Fibroblast of skin of right quadriceps (primary cell): ENCODE measurements at regions not wholly inside any gene's neighbourhood (a gene's known extent, or its start where the extent isn't known, plus 50 kb on each side); places are given as distances from the start of the nearest gene placed in this dataset.
"Not testable (repeated sequence)": the region's sequence is repeated elsewhere in the genome, so short reads cannot be mapped to it uniquely, and the experiment has no call there.

Experiments used
- DNase-seq: peaks from one replicate; pipeline ENCODE4 v3.0.0-alpha.2; 2013

GRCh38 chr6:121884091-121884490 lies 448.6 kb downstream of the GJA1 start:
- DNase-seq = peak; percentile 48

DNA sequence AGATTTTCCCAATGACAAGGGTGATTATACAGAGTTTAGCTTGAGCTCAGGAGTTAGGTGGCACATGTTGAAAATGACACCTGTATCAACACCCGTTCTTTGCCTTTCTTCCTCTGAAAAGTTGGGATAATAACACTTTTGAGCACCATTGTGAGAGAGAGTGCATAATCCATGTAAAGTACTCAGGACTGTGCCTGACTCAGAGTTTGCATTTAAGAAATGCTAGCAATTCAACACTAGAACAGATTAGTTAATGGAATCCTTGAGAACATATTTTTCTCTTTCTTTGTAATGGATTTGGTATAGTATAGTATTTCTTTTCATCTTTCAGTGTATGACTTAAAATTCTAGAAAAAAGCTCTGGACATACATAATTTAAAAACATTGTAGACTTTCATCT lies 449.2 kb downstream of the GJA1 start:
- no peak for DNase-seq

- DNase-seq = peak; percentile 37
Observed at GRCh38 chr6:121885399-121886152, 450.1 kb downstream of the GJA1 start.

GRCh38 chr6:121886223-121886830 lies 450.9 kb downstream of the GJA1 start:
- DNase-seq = peak; percentile 60

- DNase-seq = peak; percentile 29
Observed at GRCh38 chr6:121887724-121888123, 452.3 kb downstream of the GJA1 start.

DNA sequence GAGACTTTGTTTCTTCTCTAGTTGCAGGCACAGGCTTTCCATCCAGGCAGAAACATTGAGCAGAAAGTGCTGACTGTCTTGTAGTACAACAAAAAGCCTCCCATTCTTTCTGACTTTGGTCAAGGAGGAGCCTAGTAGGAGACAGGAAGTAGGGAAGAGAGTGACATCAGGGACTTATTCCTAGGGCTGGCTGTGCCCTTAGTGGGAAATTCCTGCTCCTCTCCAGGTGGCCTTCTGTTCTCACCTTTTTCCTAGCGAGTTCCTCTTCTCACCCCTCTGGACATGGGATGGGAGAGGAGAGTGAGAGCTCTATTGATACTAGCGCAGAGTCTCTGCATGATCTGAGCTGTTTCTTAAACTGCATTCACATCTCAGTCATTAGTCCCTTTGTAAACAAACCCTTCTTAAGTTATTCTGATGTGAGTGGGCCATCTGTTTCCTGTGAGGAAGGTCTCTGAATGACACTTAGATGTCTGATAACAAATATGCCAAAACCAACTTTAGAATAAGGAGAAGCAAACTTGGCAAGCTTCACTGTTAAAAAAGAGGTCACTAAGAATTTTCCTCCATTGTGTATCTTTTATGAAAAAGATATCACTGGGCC lies 455.0 kb downstream of the GJA1 start:
- no peak for DNase-seq

- not testable (repeated sequence) for DNase-seq
Observed at GRCh38 chr6:121895731-121896130, 460.3 kb downstream of the GJA1 start.

DNA sequence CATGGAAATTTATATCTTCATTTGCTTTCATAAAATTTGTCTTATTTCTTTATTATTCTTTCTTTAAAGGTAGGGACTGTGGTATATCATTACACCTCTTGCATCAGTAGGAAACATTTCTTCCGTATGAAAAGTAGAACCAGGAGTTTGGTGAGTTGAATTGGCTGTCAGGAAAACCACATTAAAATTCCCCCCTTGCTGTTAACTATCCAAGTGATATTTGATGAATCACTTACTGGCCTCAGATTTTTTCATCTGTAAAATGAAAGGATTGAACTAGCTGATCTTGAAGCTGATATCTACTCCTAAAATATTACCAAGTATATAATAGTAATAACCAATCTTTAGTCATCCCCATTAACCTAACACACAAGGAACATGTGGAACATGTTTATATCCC lies 460.9 kb downstream of the GJA1 start:
- DNase-seq = peak; percentile 51

GRCh38 chr6:121896771-121897170 lies 461.3 kb downstream of the GJA1 start:
- no peak for DNase-seq

- DNase-seq = peak; percentile 55
Observed at GRCh38 chr6:121897337-121897760, 461.9 kb downstream of the GJA1 start.

GRCh38 chr6:121901432-121901831 lies 466.0 kb downstream of the GJA1 start:
- no peak for DNase-seq

DNA sequence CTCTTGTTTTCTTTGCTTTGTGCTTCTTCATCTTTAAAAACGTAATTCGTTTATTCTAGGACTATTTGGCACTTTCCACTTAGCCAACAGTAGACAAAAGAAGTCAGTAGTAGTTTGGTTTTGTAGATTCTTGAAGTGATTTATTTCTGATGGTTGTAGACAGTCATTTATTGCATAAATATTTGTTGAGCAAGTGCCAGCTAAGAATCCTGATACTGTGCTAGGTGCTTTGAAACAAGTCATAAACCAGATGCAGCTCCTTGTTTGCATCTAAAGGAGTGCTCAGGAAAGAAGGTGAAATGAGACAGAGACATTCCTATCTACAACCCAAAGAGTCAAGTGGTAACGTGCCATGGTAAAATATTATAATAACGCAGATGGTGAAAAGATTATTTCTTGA lies 469.1 kb downstream of the GJA1 start:
- DNase-seq = no peak

DNA sequence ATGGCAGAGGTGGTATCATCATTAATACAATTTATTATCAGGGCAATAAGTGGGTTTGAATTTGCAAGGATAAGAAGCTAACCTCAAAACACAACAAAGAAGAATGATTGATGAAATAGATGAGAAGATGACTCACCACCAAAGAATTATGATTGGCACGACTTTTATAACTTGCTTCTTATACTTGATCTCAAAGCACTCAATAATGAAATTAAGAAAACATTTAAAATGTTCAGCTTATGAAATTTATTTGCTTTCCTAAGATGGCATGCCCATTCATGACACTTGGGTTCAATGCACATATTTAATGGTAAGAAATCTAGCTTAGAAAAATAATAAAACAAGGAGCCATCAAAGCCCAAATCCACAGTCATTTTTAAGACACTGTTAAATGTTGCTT lies 477.5 kb downstream of the GJA1 start:
- DNase-seq = no peak

GRCh38 chr6:121917263-121917829 lies 481.9 kb downstream of the GJA1 start:
- DNase-seq = no peak

DNA sequence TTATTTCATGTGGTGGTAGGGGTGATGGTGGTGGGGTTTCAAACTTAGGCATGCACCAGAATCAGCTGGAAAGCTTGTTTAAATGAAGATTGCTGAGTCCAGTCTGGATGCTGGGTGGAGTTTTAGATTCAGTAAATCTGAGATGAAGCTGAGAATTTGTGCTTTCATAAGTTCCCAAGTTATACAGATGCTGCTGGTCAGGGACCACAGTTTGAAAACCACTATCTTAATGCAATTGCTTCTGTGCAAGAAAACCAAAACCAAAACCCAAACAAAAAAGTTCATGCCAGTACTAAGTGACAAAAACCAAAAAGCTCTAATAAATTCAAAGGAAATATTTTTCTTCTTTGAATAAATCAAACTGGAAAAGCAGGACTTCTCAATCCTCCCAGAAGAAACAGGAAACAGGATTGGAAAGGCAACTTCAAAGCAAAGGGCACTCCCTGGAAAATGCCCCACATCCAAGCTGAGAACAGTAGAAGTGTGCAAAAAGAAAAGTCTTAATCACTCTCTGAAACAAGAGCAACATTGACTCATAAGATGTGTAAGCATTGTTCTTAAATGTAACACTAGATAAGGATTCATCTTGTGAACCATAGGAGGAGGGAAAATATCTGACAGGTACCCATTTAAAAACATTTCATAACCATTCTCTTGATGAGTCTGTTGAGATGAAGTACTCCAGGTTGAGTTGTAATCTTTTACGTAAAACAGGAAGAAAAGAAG lies 481.5 kb upstream of the HSF2 start:
- DNase-seq = no peak

GRCh38 chr6:121920616-121921015 lies 478.8 kb upstream of the HSF2 start:
- DNase-seq = no peak

DNA sequence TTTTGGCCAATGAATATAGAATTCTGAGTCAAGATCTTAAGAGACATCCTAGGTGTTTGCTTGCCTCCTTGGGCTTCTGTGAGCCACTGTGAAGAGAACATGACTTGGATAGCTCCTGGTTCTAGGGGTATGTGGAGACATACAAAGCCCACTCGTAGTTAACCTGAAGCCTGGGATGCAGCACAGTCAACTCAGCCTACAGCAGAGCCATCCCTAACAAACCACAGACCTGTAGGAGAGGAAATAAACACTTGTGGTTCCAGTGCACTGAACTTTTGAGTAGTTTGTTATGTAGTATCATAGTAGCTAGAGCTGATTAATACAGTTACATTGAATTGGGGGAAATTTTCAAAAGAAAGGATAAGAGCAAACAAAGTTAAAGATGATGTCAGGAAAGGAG lies 474.4 kb upstream of the HSF2 start:
- DNase-seq = peak; percentile 2

- DNase-seq = no peak
Observed at GRCh38 chr6:121925534-121926255, 473.8 kb upstream of the HSF2 start.

DNA sequence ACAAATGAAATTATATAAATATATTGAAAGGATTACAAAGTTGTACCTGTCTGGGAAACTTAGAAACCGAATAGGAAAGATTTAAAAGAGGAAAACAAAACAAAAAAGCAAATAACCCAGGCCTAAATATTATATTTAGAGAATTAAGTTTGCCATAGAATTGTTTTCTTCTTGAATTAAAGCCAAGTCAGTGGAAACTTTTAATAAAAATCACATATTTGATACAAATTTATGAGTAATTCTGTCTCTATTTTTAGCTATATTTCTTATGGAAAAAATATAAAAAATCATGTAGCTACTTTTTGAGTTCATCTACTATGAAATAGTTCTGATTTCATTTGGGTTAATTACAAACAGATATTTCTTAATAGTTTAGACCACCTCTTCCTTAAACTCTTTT lies 470.2 kb upstream of the HSF2 start:
- no peak for DNase-seq

- peak; percentile 95 for DNase-seq
Observed at GRCh38 chr6:121932076-121932991, 467.1 kb upstream of the HSF2 start.

DNA sequence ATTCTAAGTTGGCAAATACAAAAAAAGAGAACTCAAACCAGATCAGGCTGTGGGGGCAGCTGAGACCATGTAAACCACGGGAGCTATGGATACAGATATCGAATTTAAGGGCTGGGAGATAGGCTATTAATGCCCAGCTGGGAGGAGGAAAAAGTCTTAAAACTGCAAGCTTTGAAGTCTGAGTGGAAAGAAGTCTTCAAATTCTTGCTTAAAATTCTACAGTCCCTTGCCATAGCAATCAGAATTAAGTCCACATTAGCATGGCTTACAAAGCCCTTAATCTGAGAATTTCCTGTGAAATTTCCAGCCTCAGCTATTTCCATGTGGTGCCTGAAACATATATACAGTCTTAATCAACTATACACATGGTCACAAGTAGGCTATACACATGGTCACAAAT lies 465.0 kb upstream of the HSF2 start:
- no peak for DNase-seq
